GM12878 (cell line): ENCODE measurements at regions not wholly inside any gene's neighbourhood (a gene's known extent, or its start where the extent isn't known, plus 50 kb on each side); places are given as distances from the start of the nearest gene placed in this dataset.
"Not testable (repeated sequence)": the region's sequence is repeated elsewhere in the genome, so short reads cannot be mapped to it uniquely, and the experiment has no call there.

Experiments used
- ATAC-seq: fragments of 200-7000 bp; cut with Tn5 transposase; 3 replicates; pipeline ENCODE4 v1.9.1; 2020; ENCODE audit warnings: mild to moderate bottlenecking, moderate library complexity
- BruUV-seq: library from RNA; stranded (reverse); fragments of 400-500 nt; replicated peaks from 2 replicates; lab custom pipeline; 2021; lab: Mats Ljungman, UMichigan
- CTCF ChIA-PET: fragments of 300-600 bp; sonication (Branson Sonifier 250); formaldehyde crosslinking; extraction: SDS; loops from one replicate; lab custom pipeline; 2021; ENCODE audit warnings: inconsistent platforms; lab: Yijun Ruan, JAX
- POLR2A ChIA-PET: fragments of 350-600 bp; formaldehyde crosslinking; extraction: SDS; loops from one replicate; lab custom pipeline; 2021; ENCODE audit warnings: inconsistent platforms; lab: Charles Lee
- RAD21 ChIA-PET: fragments of 300-600 bp; sonication (Branson Sonifier 250); formaldehyde crosslinking; loops from one replicate; lab custom pipeline; 2023; ENCODE audit warnings: antibody characterized with exemption; ENCODE audit not compliant: unreplicated experiment; lab: Charles Lee
- SMC1A ChIA-PET: fragments of 300-600 bp; sonication (Branson Sonifier 250); formaldehyde crosslinking; loops from one replicate; lab custom pipeline; 2023; ENCODE audit not compliant: unreplicated experiment, uncharacterized antibody; lab: Charles Lee
- DNase-seq: peaks from one replicate; pipeline ENCODE4 v3.0.0-alpha.2; 2011; ENCODE audit warnings: low read depth, low spot score
- FAIRE-seq: peaks from 3 replicates; lab custom pipeline; 2011; peaks lifted over from hg19 to GRCh38; lab: Jason Lieb, UNC
- H2AFZ ChIP-seq: 2 replicates; pipeline ENCODE4 v1.6.0; 2011; ENCODE audit warnings: low read depth, low read length, control low read depth; ENCODE audit not compliant: control insufficient read depth
- H3K27ac ChIP-seq: 2 replicates; pipeline ENCODE4 v1.5.1; 2011; ENCODE audit warnings: control low read depth; ENCODE audit not compliant: control insufficient read depth, insufficient read depth
- H3K27me3 ChIP-seq, 2 experiments: replicated peaks in 1 of 2; 2 replicates each; pipeline versions ENCODE4 v1.6.0 to v1.6.1; 2011; ENCODE audit warnings: low read length in 1 of 2; ENCODE audit not compliant: control insufficient read depth in 2 of 2, insufficient read depth in 2 of 2
- H3K36me3 ChIP-seq, 2 experiments: 2 replicates each; pipeline ENCODE4 v1.5.1; 2011; ENCODE audit warnings: low read length in 1 of 2; ENCODE audit not compliant: control insufficient read depth in 2 of 2, insufficient read depth in 2 of 2
- H3K4me1 ChIP-seq: 2 replicates; pipeline ENCODE4 v1.6.1; 2011; ENCODE audit warnings: mild to moderate bottlenecking, low read length, moderate library complexity, mixed read lengths; ENCODE audit not compliant: control insufficient read depth, insufficient read depth
- H3K4me2 ChIP-seq: 2 replicates; pipeline ENCODE4 v1.6.0; 2011; ENCODE audit warnings: control low read depth; ENCODE audit not compliant: control insufficient read depth, insufficient read depth
- H3K4me3 ChIP-seq: fragments of 200-600 bp; sonication (generic); 2 replicates; pipeline ENCODE4 v1.5.1; 2016
- H3K79me2 ChIP-seq: 2 replicates; pipeline ENCODE4 v1.6.0; 2011; ENCODE audit warnings: low read length; ENCODE audit not compliant: control insufficient read depth, insufficient read depth
- H3K9ac ChIP-seq: 2 replicates; pipeline ENCODE4 v1.8.0; 2011; ENCODE audit warnings: low read length, control low read depth, mixed read lengths; ENCODE audit not compliant: control insufficient read depth, insufficient read depth
- H3K9me3 ChIP-seq: replicated peaks from 3 replicates; pipeline ENCODE4 v1.5.1; 2011; ENCODE audit warnings: mild to moderate bottlenecking, low read length; ENCODE audit not compliant: control insufficient read depth, insufficient read depth
- H4K20me1 ChIP-seq: 2 replicates; pipeline ENCODE4 v1.6.0; 2011; ENCODE audit not compliant: control insufficient read depth, insufficient read depth
- WGBS: methylation state at CpG from one replicate; pipeline ENCODE4 v1.1.6; 2016; ENCODE audit warnings: low lambda C conversion rate; ENCODE audit not compliant: insufficient replicate concordance, insufficient coverage; ENCODE audit errors: missing lambda C conversion rate; 5-methylcytosine and 5-hydroxymethylcytosine counted together
- in situ Hi-C: fragments of 300-500 bp; cut with MboI; formaldehyde crosslinking; loops from 9 replicates; pipeline ENCODE4 v1.14.3; 2018; ENCODE audit warnings: mixed read lengths
- intact Hi-C: fragments of 100-400 bp; cut with micrococcal nuclease; formaldehyde crosslinking; loops from one replicate; pipeline ENCODE4 v1.14.2; 2022; ENCODE audit not compliant: unreplicated experiment
- TF ChIP-seq, protein P1 (sequence below): fragments of 450-650 bp; formaldehyde crosslinking; IDR thresholded peaks from 2 replicates; pipeline ENCODE4 v1.5.0; 2022; ENCODE audit warnings: mild to moderate bottlenecking, missing genetic modification characterization

GRCh38 chr3:168933614-168934013 is 729.9 kb downstream of the MECOM start:
- POLR2A ChIA-PET, result no interaction called here
- RAD21 ChIA-PET, result no interaction called here
- no peaks in the 10 kb centered on the region for H3K36me3 ChIP-seq
- FAIRE-seq, result no peak
- no peaks in the 10 kb centered on the region for H3K9me3 ChIP-seq
- TF ChIP-seq, protein P1, sequence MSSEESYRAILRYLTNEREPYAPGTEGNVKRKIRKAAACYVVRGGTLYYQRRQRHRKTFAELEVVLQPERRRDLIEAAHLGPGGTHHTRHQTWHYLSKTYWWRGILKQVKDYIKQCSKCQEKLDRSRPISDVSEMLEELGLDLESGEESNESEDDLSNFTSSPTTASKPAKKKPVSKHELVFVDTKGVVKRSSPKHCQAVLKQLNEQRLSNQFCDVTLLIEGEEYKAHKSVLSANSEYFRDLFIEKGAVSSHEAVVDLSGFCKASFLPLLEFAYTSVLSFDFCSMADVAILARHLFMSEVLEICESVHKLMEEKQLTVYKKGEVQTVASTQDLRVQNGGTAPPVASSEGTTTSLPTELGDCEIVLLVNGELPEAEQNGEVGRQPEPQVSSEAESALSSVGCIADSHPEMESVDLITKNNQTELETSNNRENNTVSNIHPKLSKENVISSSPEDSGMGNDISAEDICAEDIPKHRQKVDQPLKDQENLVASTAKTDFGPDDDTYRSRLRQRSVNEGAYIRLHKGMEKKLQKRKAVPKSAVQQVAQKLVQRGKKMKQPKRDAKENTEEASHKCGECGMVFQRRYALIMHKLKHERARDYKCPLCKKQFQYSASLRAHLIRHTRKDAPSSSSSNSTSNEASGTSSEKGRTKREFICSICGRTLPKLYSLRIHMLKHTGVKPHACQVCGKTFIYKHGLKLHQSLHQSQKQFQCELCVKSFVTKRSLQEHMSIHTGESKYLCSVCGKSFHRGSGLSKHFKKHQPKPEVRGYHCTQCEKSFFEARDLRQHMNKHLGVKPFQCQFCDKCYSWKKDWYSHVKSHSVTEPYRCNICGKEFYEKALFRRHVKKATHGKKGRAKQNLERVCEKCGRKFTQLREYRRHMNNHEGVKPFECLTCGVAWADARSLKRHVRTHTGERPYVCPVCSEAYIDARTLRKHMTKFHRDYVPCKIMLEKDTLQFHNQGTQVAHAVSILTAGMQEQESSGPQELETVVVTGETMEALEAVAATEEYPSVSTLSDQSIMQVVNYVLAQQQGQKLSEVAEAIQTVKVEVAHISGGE (CRISPR knock-in tag), result no peak
- H3K27me3 ChIP-seq, result no peaks in the 10 kb centered on the region
- 17% methylated on average over 5 of the region's 5 CpGs for WGBS
- ATAC-seq, result no peak
- H3K27ac ChIP-seq, result no peak overlapping the region
- BruUV-seq, result no TSS peak
- SMC1A ChIA-PET, result no interaction called here
- H3K4me3 ChIP-seq, result no peak overlapping the region
- in situ Hi-C loops, result no loop called here
- H4K20me1 ChIP-seq, result no peaks in the 10 kb centered on the region
- H2AFZ ChIP-seq, result no peak overlapping the region
- no peaks in the 10 kb centered on the region for H3K79me2 ChIP-seq
- intact Hi-C loops, result no loop called here
- no peaks in the 10 kb centered on the region for H3K4me1 ChIP-seq
- no peak overlapping the region for H3K9ac ChIP-seq
- no peak for DNase-seq
- CTCF ChIA-PET, result no interaction called here
- H3K4me2 ChIP-seq, result no peak overlapping the region

- ATAC-seq, H3K27ac ChIP-seq, DNase-seq, CTCF ChIA-PET, POLR2A ChIA-PET, in situ Hi-C loops, RAD21 ChIA-PET, SMC1A ChIA-PET, H3K36me3 ChIP-seq, H3K9me3 ChIP-seq, FAIRE-seq, intact Hi-C loops, H4K20me1 ChIP-seq, H3K79me2 ChIP-seq, H3K4me1 ChIP-seq, BruUV-seq, H3K9ac ChIP-seq, H3K4me2 ChIP-seq, H3K27me3 ChIP-seq, H3K4me3 ChIP-seq, H2AFZ ChIP-seq: not testable (repeated sequence)
- WGBS, result 2% methylated on average over 3 of the region's 3 CpGs
Measured at GRCh38 chr3:168929997-168930396, 733.5 kb downstream of the MECOM start.
